GM23248 (cell line): ENCODE measurements at regions not wholly inside any gene's neighbourhood (a gene's known extent, or its start where the extent isn't known, plus 50 kb on each side); places are given as distances from the start of the nearest gene placed in this dataset.

Experiments
- DNase-seq: peaks from one replicate; pipeline ENCODE4 v3.0.0-alpha.2; 2015
- H2AFZ ChIP-seq: fragments of 200-600 bp; sonication (generic); 2 replicates; pipeline ENCODE4 v1.6.1; 2016; ENCODE audit warnings: antibody characterized with exemption
- H3F3A ChIP-seq: fragments of 200-600 bp; sonication (generic); 2 replicates; pipeline ENCODE4 v1.6.1; 2016; ENCODE audit warnings: mild to moderate bottlenecking, antibody characterized with exemption, mixed run types; ENCODE audit not compliant: insufficient read depth
- H3K27ac ChIP-seq: fragments of 200-600 bp; sonication (generic); 2 replicates; pipeline ENCODE4 v1.5.1; 2016; ENCODE audit warnings: mild to moderate bottlenecking
- H3K27me3 ChIP-seq: fragments of 200-600 bp; sonication (generic); replicated peaks from 2 replicates; pipeline ENCODE4 v1.6.1; 2016; ENCODE audit warnings: mild to moderate bottlenecking; ENCODE audit not compliant: insufficient read depth
- H3K36me3 ChIP-seq: fragments of 200-600 bp; sonication (generic); 2 replicates; pipeline ENCODE4 v1.6.1; 2016; ENCODE audit warnings: low read depth, mild to moderate bottlenecking
- H3K4me1 ChIP-seq: fragments of 200-600 bp; sonication (generic); 2 replicates; pipeline ENCODE4 v1.6.1; 2016; ENCODE audit warnings: mild to moderate bottlenecking; ENCODE audit not compliant: insufficient read depth
- H3K4me2 ChIP-seq: fragments of 200-600 bp; sonication (generic); one replicate; pipeline ENCODE4 v1.6.1; 2016; ENCODE audit warnings: mild to moderate bottlenecking; ENCODE audit not compliant: unreplicated experiment
- H3K4me3 ChIP-seq: fragments of 200-600 bp; sonication (generic); 2 replicates; pipeline ENCODE4 v1.5.1; 2016; ENCODE audit warnings: mild to moderate bottlenecking
- H3K79me2 ChIP-seq: fragments of 200-600 bp; sonication (generic); 2 replicates; pipeline ENCODE4 v1.6.1; 2016; ENCODE audit warnings: mild to moderate bottlenecking; ENCODE audit not compliant: insufficient read depth
- H3K9ac ChIP-seq: fragments of 200-600 bp; sonication (generic); 2 replicates; pipeline ENCODE4 v1.6.1; 2016; ENCODE audit warnings: mild to moderate bottlenecking
- H3K9me2 ChIP-seq: fragments of 200-600 bp; sonication (generic); 2 replicates; pipeline ENCODE4 v1.6.1; 2016; ENCODE audit warnings: mixed run types, mild to moderate bottlenecking, moderate library complexity; ENCODE audit not compliant: insufficient read depth
- H3K9me3 ChIP-seq: fragments of 200-600 bp; sonication (generic); one replicate; pipeline ENCODE4 v1.6.1; 2017; ENCODE audit warnings: low read depth
- H4K20me1 ChIP-seq: fragments of 200-600 bp; sonication (generic); 2 replicates; pipeline ENCODE4 v1.6.0; 2016; ENCODE audit not compliant: insufficient read depth
- EZH2 ChIP-seq: fragments of 200-600 bp; sonication (generic); IDR thresholded peaks from 2 replicates; pipeline ENCODE4 v1.6.1; 2018; ENCODE audit warnings: antibody characterized with exemption, mild to moderate bottlenecking; ENCODE audit not compliant: insufficient read depth, poor library complexity, severe bottlenecking
- EZH2phosphoT487 ChIP-seq: fragments of 200-600 bp; sonication (generic); IDR thresholded peaks from 2 replicates; pipeline ENCODE4 v1.6.1; 2018; ENCODE audit warnings: antibody characterized with exemption, moderate library complexity, mild to moderate bottlenecking, low read depth; ENCODE audit not compliant: insufficient read depth
- WGBS, 2 experiments: methylation state at CpG; one replicate each; pipeline ENCODE4 v1.1.6; 2015 to 2017; ENCODE audit warnings: low lambda C conversion rate in 2 of 2, low coverage in 1 of 2; ENCODE audit errors: missing lambda C conversion rate in 2 of 2; 5-methylcytosine and 5-hydroxymethylcytosine counted together
- in situ Hi-C: fragments of 300-500 bp; cut with MboI; formaldehyde crosslinking; loops from 2 replicates; pipeline ENCODE4 v1.15.0; 2020

DNA sequence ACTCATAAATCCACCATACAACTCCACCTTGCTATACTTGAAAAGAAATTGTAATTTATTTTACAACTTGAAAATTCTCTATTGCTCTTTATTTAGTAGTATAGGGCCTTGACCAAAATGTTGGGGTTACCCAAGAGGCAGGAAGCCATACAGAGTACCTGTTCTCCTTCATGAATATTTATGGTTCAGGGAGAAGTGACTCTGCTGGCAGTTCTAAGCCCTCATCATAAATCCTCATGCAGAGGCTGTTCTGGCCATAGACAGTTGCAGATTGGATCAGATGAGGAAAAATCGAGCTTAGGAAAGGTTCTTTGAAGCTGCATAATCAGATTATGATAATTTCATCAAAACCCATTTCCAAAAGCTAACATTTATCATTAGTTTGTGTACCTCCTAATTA is 449.4 kb upstream of the TENM4 start:
- in situ Hi-C loops = no loop called here
- no peak overlapping the region for H3K9ac ChIP-seq
- H3K9me3 ChIP-seq = no peaks in the 10 kb centered on the region
- H2AFZ ChIP-seq = no peak overlapping the region
- H3K4me3 ChIP-seq = no peak overlapping the region
- TF ChIP-seq EZH2phosphoT487 (no peak), EZH2 (no peak)
- no peak for DNase-seq
- no peaks in the 10 kb centered on the region for H3K79me2 ChIP-seq
- 0% methylated on average over 1 of the region's 1 CpG for WGBS, 2 experiments
- no peaks in the 10 kb centered on the region for H3K27me3 ChIP-seq
- H3K36me3 ChIP-seq = no peaks in the 10 kb centered on the region
- no peaks in the 10 kb centered on the region for H4K20me1 ChIP-seq
- no peaks in the 10 kb centered on the region for H3K4me1 ChIP-seq
- no peak overlapping the region for H3K4me2 ChIP-seq
- no peaks in the 10 kb centered on the region for H3F3A ChIP-seq
- H3K9me2 ChIP-seq = no peaks in the 10 kb centered on the region
- no peak overlapping the region for H3K27ac ChIP-seq

- Histone ChIP-seq H3K4me3 (no peak overlapping the region), H3K27me3 (no peaks in the 10 kb centered on the region), H3F3A (no peaks in the 10 kb centered on the region), H2AFZ (no peak overlapping the region), H3K4me1 (no peaks in the 10 kb centered on the region), H3K36me3 (no peaks in the 10 kb centered on the region), H3K9me3 (no peaks in the 10 kb centered on the region), H4K20me1 (no peaks in the 10 kb centered on the region), H3K27ac (no peak overlapping the region), H3K9ac (no peak overlapping the region), H3K79me2 (no peaks in the 10 kb centered on the region), H3K9me2 (no peaks in the 10 kb centered on the region), H3K4me2 (no peak overlapping the region)
- in situ Hi-C loops = no loop called here
- DNase-seq = no peak
- 25 to 40% methylated on average over 6 of the region's 6 CpGs for WGBS, 2 experiments
- no peak for TF ChIP-seq EZH2phosphoT487
Observed at GRCh38 chr11:79864882-79865281, 424.1 kb upstream of the TENM4 start.

GRCh38 chr11:79860336-79860735 is 419.5 kb upstream of the TENM4 start:
- no peaks in the 10 kb centered on the region for H3K9me3 ChIP-seq
- no peaks in the 10 kb centered on the region for H3F3A ChIP-seq
- no peak overlapping the region for H2AFZ ChIP-seq
- no peaks in the 10 kb centered on the region for H3K36me3 ChIP-seq
- H3K27me3 ChIP-seq = no peaks in the 10 kb centered on the region
- H3K4me3 ChIP-seq = no peak overlapping the region
- TF ChIP-seq EZH2 (no peak), EZH2phosphoT487 (no peak)
- no peak for DNase-seq
- in situ Hi-C loops = no loop called here
- H3K27ac ChIP-seq = no peak overlapping the region
- no peaks in the 10 kb centered on the region for H4K20me1 ChIP-seq
- H3K4me1 ChIP-seq = no peaks in the 10 kb centered on the region
- H3K9me2 ChIP-seq = no peaks in the 10 kb centered on the region
- 11 to 17% methylated on average over 3 of the region's 3 CpGs for WGBS, 2 experiments
- no peaks in the 10 kb centered on the region for H3K79me2 ChIP-seq
- H3K9ac ChIP-seq = no peak overlapping the region
- no peak overlapping the region for H3K4me2 ChIP-seq

DNA sequence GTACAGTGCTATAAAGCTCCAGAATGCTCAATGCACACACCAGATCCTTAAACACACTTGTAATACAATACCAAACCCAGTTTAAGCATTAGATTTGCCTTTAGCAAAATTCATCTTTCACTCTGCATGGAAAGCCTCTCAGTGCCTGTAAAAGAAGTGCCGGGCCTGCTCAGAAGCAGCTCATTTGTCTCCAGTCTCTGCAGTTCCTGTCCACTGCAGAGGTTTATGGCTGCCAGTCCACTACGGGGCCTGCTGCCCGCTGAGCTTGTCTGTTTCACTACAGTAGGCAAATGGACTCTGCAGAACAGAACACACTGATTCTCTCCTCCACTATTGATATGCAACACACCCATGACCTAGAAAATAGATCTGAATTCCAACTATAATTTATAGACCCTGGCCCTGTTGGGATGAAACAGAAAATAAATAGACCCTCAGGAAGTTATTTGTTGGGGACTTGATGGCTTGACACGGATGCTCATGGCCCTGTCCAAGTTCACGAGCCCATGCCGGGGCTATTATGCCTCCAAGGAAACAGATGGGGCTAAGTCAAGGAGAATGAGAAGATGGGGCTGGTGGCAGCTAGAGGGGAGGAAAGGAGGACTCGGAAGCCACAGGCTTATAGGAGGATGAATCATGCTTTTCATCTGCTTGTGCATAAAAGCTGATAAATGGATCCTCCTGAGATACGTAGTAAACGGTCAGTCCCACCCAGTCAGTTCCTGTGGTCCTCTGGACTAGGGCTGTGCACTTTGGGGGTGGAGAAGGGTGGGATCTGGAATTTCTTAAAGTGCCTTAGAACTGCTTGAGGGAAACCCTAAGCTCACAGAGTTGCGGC is 416.8 kb upstream of the TENM4 start:
- in situ Hi-C loops = no loop called here
- no peak overlapping the region for H3K27ac ChIP-seq
- H3K9ac ChIP-seq = no peak overlapping the region
- H3K4me3 ChIP-seq = no peak overlapping the region
- no peaks in the 10 kb centered on the region for H3K4me1 ChIP-seq
- H3F3A ChIP-seq = no peaks in the 10 kb centered on the region
- DNase-seq = no peak
- H3K27me3 ChIP-seq = no peaks in the 10 kb centered on the region
- H3K9me2 ChIP-seq = no peaks in the 10 kb centered on the region
- no peaks in the 10 kb centered on the region for H4K20me1 ChIP-seq
- WGBS, 2 experiments = 31 to 33% methylated on average over 10 of the region's 10 CpGs
- no peaks in the 10 kb centered on the region for H3K9me3 ChIP-seq
- no peaks in the 10 kb centered on the region for H3K79me2 ChIP-seq
- TF ChIP-seq EZH2 (no peak), EZH2phosphoT487 (no peak)
- H3K4me2 ChIP-seq = no peak overlapping the region
- H2AFZ ChIP-seq = no peak overlapping the region
- no peaks in the 10 kb centered on the region for H3K36me3 ChIP-seq

- TF ChIP-seq EZH2 (no peak), EZH2phosphoT487 (no peak)
- no peak for DNase-seq
- in situ Hi-C loops = no loop called here
Observed at GRCh38 chr11:79852176-79852575, 411.3 kb upstream of the TENM4 start.

More at GRCh38 chr11:79852176-79852575, 411.3 kb upstream of the TENM4 start:
- H3K36me3 ChIP-seq = no peaks in the 10 kb centered on the region
- H3K4me2 ChIP-seq = no peak overlapping the region
- no peak overlapping the region for H3K4me3 ChIP-seq
- no peaks in the 10 kb centered on the region for H4K20me1 ChIP-seq
- no peaks in the 10 kb centered on the region for H3K9me3 ChIP-seq
- no peak overlapping the region for H3K9ac ChIP-seq
- H3F3A ChIP-seq = no peaks in the 10 kb centered on the region
- H3K79me2 ChIP-seq = no peaks in the 10 kb centered on the region
- H3K4me1 ChIP-seq = no peaks in the 10 kb centered on the region
- no peak overlapping the region for H3K27ac ChIP-seq
- H2AFZ ChIP-seq = no peak overlapping the region
- no peaks in the 10 kb centered on the region; the same call in 1 of the 2 replicates for H3K9me2 ChIP-seq
- H3K27me3 ChIP-seq = no peaks in the 10 kb centered on the region
